Left ventricle myocardium inferior (tissue), 1 donor: ENCODE measurements at regions not wholly inside any gene's neighbourhood (a gene's known extent, or its start where the extent isn't known, plus 50 kb on each side); places are given as distances from the start of the nearest gene placed in this dataset.

Experiments used
- DNase-seq: peaks from one replicate; pipeline ENCODE4 v3.0.0-alpha.2; 2020
- H3K27ac ChIP-seq: fragments of 200-600 bp; replicated peaks from 2 replicates; pipeline ENCODE4 v1.8.0; 2021
- H3K27me3 ChIP-seq: fragments of 200-600 bp; 2 replicates; pipeline ENCODE4 v1.8.0; 2021; ENCODE audit warnings: low read depth
- H3K36me3 ChIP-seq: fragments of 200-600 bp; 2 replicates; pipeline ENCODE4 v1.8.0; 2021
- H3K4me1 ChIP-seq: fragments of 200-600 bp; 2 replicates; pipeline ENCODE4 v1.8.0; 2021
- H3K4me3 ChIP-seq: fragments of 200-600 bp; 2 replicates; pipeline ENCODE4 v1.8.0; 2021; ENCODE audit warnings: mild to moderate bottlenecking, moderate library complexity
- H3K9me3 ChIP-seq: fragments of 200-600 bp; replicated peaks from 2 replicates; pipeline ENCODE4 v1.8.0; 2021
- CTCF ChIP-seq: fragments of 200-600 bp; IDR thresholded peaks from 2 replicates; pipeline ENCODE4 v1.8.0; 2021; ENCODE audit warnings: antibody characterized with exemption, mild to moderate bottlenecking, borderline replicate concordance
- intact Hi-C: fragments of 100-400 bp; cut with micrococcal nuclease; formaldehyde crosslinking; loops from one replicate; pipeline ENCODE4 v1.11.0; 2022
- donor health status: DM: no; HTN: yes; CAD: no; lungs with severe emphysema.

GRCh38 chr19:32047788-32048187 is 297.6 kb upstream of the ZNF507 start:
- H3K27me3 ChIP-seq, result peaks cover 65% of the 10 kb centered on the region
- no peaks in the 10 kb centered on the region for H3K9me3 ChIP-seq
- H3K36me3 ChIP-seq, result no peaks in the 10 kb centered on the region
- no peak overlapping the region for H3K4me3 ChIP-seq
- no peak for TF ChIP-seq CTCF
- no peaks in the 10 kb centered on the region for H3K4me1 ChIP-seq
- DNase-seq, result no peak
- no peak overlapping the region for H3K27ac ChIP-seq
- intact Hi-C loops, result no loop called here

- intact Hi-C loops, result no loop called here
- TF ChIP-seq CTCF, result no peak
- peaks cover 32% of the 10 kb centered on the region for H3K27me3 ChIP-seq
These were observed 292.0 kb upstream of the ZNF507 start for GRCh38 chr19:32053376-32053775.

GRCh38 chr19:32053861-32054260 is 291.5 kb upstream of the ZNF507 start:
- H3K27me3 ChIP-seq, result peaks cover 32% of the 10 kb centered on the region
- no peaks in the 10 kb centered on the region for H3K4me1 ChIP-seq
- H3K9me3 ChIP-seq, result no peaks in the 10 kb centered on the region
- no peak for DNase-seq
- H3K27ac ChIP-seq, result no peak overlapping the region
- TF ChIP-seq CTCF, result no peak
- no peaks in the 10 kb centered on the region for H3K36me3 ChIP-seq
- no peak overlapping the region for H3K4me3 ChIP-seq
- intact Hi-C loops, result no loop called here

More at GRCh38 chr19:32053376-32053775, 292.0 kb upstream of the ZNF507 start:
- Histone ChIP-seq H3K9me3 (no peaks in the 10 kb centered on the region), H3K36me3 (no peaks in the 10 kb centered on the region), H3K4me1 (no peaks in the 10 kb centered on the region), H3K4me3 (no peak overlapping the region), H3K27ac (no peak overlapping the region)
- DNase-seq, result no peak

- intact Hi-C loops, result no loop called here
- peaks cover 11% of the 10 kb centered on the region for H3K27me3 ChIP-seq
These were observed 287.3 kb upstream of the ZNF507 start for GRCh38 chr19:32058131-32058530.

GRCh38 chr19:32061315-32061714 is 284.1 kb upstream of the ZNF507 start:
- H3K36me3 ChIP-seq, result no peaks in the 10 kb centered on the region
- DNase-seq, result no peak
- H3K4me3 ChIP-seq, result no peak overlapping the region
- H3K27me3 ChIP-seq, result no peaks in the 10 kb centered on the region
- intact Hi-C loops, result no loop called here
- H3K27ac ChIP-seq, result no peak overlapping the region
- H3K9me3 ChIP-seq, result no peaks in the 10 kb centered on the region
- H3K4me1 ChIP-seq, result peaks cover 14% of the 10 kb centered on the region
- no peak for TF ChIP-seq CTCF

More at GRCh38 chr19:32058131-32058530, 287.3 kb upstream of the ZNF507 start:
- no peaks in the 10 kb centered on the region for H3K36me3 ChIP-seq
- peaks cover 10% of the 10 kb centered on the region for H3K4me1 ChIP-seq
- no peak overlapping the region for H3K4me3 ChIP-seq
- no peak overlapping the region for H3K27ac ChIP-seq
- no peak for DNase-seq
- TF ChIP-seq CTCF, result no peak
- no peaks in the 10 kb centered on the region for H3K9me3 ChIP-seq

- peaks cover 14% of the 10 kb centered on the region for H3K4me1 ChIP-seq
- peak overlapping the region; percentile 60 for H3K27ac ChIP-seq
- peak overlapping the region; percentile 49 for H3K4me3 ChIP-seq
- no peaks in the 10 kb centered on the region for H3K9me3 ChIP-seq
- no peak for TF ChIP-seq CTCF
- H3K36me3 ChIP-seq, result no peaks in the 10 kb centered on the region
- intact Hi-C loops, result no loop called here
- H3K27me3 ChIP-seq, result no peaks in the 10 kb centered on the region
- DNase-seq, result peak; percentile 36
These were observed 281.8 kb upstream of the ZNF507 start for GRCh38 chr19:32063601-32064000.
